ENCODE measurements at regions not wholly inside any gene's neighbourhood (a gene's known extent, or its start where the extent isn't known, plus 50 kb on each side); places are given as distances from the start of the nearest gene placed in this dataset.
A peak's percentile ranks its signal among the peaks of the same experiment; 100 is the strongest.
"Not testable (repeated sequence)": the region's sequence is repeated elsewhere in the genome, so short reads cannot be mapped to it uniquely, and the experiment has no call there.

DNA sequence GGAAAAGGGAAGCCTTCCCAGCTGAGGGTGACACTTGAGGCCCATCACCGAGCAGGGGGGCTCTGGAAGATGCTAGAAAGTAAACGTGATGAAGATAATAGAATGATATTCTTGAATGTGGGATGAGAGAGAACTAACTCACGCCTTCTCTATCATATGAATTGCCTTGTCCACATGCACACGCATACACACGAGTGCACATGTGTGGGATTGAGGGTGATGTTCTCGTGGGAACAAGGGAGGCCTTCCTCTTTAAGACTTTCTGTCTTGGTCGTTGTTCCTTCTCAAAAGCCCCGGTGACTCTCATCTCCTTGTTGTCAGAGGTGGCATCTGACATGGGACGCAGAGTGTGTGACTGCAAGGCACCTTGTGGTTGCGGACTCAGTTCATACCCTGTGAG is 436.9 kb downstream of the ZNF516 start:
- intact Hi-C loops (cut with micrococcal nuclease) = no loop called here
- no peak for ATAC-seq
- DNase-seq = no peak

- ATAC-seq = no peak
Measured at GRCh38 chr18:76057386-76057785, 437.7 kb downstream of the ZNF516 start.

DNA sequence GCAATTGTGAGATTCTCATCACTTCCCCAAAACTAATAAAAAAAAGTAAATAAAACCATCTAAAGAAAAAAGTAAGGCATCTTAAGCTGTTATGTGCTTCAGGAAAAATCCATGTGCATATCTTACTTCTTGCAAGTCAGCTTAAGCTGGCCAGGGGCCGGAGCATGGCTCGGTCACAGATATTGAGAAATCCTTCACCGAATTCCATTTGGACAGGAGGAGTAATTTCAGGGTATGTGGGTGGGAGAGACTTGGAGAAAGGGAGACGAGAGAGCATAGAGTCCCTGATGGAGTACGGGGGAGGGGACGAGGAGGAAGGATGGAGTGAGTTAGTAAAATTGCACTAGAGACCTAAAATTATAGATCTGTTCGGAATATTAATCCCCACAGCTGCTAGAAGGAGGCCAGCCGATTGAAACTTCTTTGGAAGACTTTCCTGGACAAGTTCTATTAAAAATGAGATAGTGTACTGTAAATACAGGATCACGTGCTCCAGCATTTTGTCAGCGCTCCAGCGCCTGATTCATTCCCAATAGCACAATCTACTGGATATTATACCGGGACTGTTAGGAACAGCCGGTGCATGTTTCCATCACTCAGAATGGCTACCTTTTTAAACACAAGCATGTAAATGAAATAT is 438.5 kb downstream of the ZNF516 start:
- intact Hi-C loops (cut with micrococcal nuclease) = no loop called here
- DNase-seq (peak; percentile 71), ATAC-seq (peak; percentile 88)

More at GRCh38 chr18:76057386-76057785, 437.7 kb downstream of the ZNF516 start:
- no peak for DNase-seq
- intact Hi-C loops (cut with micrococcal nuclease) = no loop called here

DNA sequence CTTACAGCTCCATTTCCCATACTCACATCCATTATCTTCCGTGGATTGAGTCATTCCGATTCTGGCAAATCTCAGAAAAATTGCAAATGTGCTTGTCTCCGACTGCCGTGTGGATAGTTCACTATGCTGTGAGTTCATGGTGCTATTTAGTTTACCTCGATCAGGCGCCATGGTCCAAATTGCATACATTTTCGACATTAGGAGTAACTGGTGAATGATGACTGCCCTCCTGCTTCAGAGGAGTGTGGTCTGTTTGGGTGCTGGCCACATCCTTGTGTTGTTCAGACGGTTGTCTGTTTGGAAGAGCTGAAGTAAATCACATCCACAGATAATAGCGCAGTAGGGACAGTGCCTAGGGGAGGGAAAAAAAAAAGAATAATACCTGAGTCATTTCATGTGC is 439.5 kb downstream of the ZNF516 start:
- intact Hi-C loops (cut with micrococcal nuclease) = no loop called here
- ATAC-seq (no peak), DNase-seq (no peak)

GRCh38 chr18:76055025-76055424 is 440.0 kb downstream of the ZNF516 start:
- ATAC-seq = no peak
- DNase-seq = no peak
- intact Hi-C loops (cut with micrococcal nuclease) = no loop called here

- no peak for ATAC-seq
- intact Hi-C loops (cut with micrococcal nuclease) = no loop called here
Measured at GRCh38 chr18:76054156-76054555, 440.9 kb downstream of the ZNF516 start.

DNA sequence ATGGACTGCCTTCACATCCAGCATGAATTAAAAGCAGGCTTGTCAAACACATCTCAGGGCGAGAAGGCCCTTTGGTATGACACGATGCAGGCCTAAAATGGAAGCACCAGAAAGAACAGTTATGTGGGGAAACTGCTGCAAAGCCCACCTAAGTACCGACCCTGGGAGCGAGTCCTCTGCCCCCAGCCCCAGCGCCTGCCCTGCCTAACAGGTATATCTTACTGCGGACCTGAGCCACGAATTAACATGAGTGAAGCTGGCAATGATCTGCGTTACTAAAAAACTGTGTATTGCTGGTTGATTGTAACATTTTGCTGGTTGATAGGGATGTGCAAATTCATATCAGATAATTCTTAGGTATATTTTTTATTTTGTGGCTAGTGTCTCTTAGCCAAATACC is 441.5 kb downstream of the ZNF516 start:
- intact Hi-C loops (cut with micrococcal nuclease) = no loop called here
- DNase-seq (no peak), ATAC-seq (no peak)

More at GRCh38 chr18:76054156-76054555, 440.9 kb downstream of the ZNF516 start:
- DNase-seq = no peak

GRCh38 chr18:76052227-76052595 is 442.8 kb downstream of the ZNF516 start:
- ATAC-seq = no peak
- intact Hi-C loops (cut with micrococcal nuclease) = no loop called here

DNA sequence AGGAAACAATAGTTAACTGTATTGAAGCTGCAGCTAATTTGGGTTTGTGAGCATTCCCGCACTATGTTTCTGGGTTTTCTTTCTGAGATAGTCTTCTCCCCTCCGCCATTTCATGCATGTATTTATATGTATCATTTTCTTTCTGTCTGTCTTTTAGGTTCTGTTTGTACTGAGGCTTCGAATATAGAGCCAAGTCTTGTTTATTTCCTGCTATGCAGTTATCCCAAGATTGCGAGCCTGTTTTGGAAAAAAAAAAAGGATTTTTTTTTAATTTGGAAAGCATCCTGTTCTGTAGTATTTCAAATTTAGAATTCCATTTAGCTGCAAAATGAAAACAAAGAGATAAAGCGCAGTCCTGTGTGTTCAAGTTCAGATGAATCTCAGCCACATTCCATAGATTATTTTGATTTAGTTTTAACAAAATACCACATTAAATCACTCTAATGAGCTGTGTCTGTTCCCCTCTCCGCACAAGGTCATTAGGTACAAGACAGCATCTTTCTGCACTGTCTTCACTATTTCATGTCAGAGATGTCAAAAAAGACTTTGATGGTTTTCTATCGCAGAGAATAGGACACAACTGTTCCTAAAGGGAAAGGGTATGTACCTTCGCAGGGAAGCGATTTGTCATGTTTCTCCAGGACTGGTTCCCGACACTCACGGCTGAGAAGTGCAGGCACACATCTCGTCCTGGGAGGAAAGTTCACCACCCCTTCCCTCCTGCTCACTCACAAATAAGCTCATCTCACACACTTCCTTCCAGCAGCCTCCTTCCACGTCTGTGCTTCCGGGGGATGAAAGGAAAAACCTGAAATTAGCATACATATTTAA is 443.4 kb downstream of the ZNF516 start:
- intact Hi-C loops (cut with micrococcal nuclease) = no loop called here
- DNase-seq (no peak), ATAC-seq (no peak)

More at GRCh38 chr18:76052227-76052595, 442.8 kb downstream of the ZNF516 start:
- no peak for DNase-seq

- DNase-seq (no peak), ATAC-seq (no peak)
- intact Hi-C loops (cut with micrococcal nuclease) = no loop called here
Measured at GRCh38 chr18:76046221-76046620, 448.8 kb downstream of the ZNF516 start.

DNA sequence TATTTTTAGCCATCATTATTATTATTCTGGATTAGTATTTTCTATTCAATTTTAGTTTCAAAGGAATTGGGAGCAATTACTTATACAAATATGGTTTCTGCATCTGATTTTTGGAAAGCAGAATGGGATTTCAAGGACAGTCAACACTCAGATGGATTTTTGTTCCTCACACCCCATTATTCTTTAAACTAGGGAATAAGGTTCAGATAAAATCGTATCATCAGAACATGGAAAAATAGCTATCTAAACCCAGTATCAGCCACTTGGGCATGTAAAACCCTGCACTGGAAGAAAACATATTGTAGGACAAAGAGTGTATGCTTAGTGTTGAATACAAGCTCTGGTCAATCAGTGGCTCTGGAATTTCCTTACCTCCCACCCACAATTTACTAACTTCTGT is 452.5 kb downstream of the ZNF516 start:
- DNase-seq = no peak
- ATAC-seq = no peak
- intact Hi-C loops (cut with micrococcal nuclease) = no loop called here

- no peak for DNase-seq
- no peak for ATAC-seq
- intact Hi-C loops (cut with micrococcal nuclease) = no loop called here
Measured at GRCh38 chr18:76018210-76018609, 476.8 kb downstream of the ZNF516 start.

GRCh38 chr18:76013057-76013456 is 482.0 kb downstream of the ZNF516 start:
- intact Hi-C loops (cut with micrococcal nuclease) = no loop called here
- ATAC-seq = no peak

DNA sequence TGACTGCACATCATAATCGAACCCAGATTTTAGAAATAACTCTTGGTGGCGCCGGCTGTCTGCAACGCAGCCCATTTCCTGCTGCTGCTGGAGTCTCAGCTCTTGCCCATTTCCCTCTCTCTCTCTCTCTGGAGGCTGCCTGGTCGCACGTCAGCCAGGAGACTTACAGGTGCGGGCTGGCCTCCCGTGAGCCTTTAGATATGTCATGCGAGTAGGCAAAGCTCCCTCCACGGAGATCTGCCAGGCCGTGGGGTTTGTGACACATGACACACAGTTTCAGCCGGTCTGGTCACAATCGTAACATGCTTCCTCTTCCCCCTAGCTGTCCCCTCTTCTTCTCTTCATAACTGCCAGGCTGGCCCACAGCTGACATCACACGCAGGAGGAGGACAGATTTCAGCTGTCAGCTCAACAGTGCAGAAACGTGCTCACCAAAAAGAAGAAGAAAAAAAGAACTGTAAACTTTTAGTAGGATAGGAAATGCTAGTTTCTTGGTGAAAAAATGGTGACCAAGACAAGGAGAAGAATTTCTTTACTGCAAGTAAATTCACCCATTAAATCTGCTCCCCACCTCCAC is 489.3 kb downstream of the ZNF516 start:
- intact Hi-C loops (cut with micrococcal nuclease) = no loop called here
- ATAC-seq (no peak), DNase-seq (no peak)

More at GRCh38 chr18:76013057-76013456, 482.0 kb downstream of the ZNF516 start:
- DNase-seq = no peak

DNA sequence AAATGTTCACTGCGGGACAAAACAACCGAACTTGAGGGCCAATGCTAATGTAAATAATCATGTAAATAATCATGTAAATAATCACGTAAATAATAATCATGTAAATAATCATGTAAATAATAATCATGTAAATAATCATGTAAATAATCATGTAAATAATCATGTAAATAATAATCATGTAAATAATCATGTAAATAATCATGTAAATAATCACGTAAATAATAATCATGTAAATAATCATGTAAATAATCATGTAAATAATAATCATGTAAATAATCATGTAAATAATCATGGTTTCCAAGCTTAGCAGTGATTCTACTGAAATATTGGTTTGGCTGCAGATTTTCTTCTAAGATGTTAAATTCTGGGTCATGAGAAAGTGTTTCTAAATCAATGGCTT is 507.1 kb downstream of the ZNF516 start:
- ATAC-seq; intact Hi-C loops (cut with micrococcal nuclease); DNase-seq: not testable (repeated sequence)

GRCh38 chr18:75984853-75985252 is 510.2 kb downstream of the ZNF516 start:
- intact Hi-C loops (cut with micrococcal nuclease) = no loop called here
- DNase-seq (no peak), ATAC-seq (peak; percentile 41)

DNA sequence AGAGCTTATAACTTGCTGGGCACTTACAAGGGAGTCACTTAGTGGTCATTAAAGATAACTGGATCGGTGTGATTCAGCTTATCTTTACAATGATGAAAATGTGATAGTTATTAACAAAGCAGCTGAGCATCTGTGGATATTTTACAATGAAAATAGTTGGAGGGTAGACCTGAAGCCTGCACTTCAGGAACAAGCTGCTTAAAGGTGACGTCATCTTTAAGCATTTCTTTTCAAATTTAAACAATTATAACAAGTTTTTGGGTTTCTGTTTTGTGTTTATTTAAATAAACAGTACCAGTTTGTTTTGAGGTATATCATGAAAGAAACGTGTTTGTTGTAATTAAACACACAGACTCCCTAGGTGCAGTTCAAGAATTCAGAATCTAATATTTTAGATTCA is 513.9 kb downstream of the ZNF516 start:
- DNase-seq (no peak), ATAC-seq (no peak)
- intact Hi-C loops (cut with micrococcal nuclease) = no loop called here

DNA sequence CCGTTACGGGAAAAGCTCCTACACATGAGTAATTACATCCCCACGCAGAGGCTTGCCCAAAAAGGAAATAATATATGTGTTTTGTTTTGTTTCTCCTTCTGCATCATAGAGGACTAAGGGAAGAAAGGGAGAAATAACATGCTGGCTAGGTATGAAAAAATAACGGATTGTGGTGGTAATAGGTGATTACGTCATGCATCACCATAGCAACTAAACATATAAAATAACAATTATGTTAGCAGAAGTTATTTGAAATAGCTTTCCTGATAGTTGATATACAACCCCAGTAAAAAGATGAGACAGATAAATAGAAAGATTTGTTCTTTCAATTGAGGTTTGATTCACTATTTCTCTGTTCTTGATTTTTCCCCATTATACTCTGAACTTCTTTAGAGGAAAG is 518.0 kb downstream of the ZNF516 start:
- DNase-seq (no peak), ATAC-seq (no peak)
- intact Hi-C loops (cut with micrococcal nuclease) = no loop called here

GRCh38 chr18:75970212-75970611 is 524.8 kb downstream of the ZNF516 start:
- ATAC-seq = no peak
- DNase-seq = no peak
- intact Hi-C loops (cut with micrococcal nuclease) = no loop called here

DNA sequence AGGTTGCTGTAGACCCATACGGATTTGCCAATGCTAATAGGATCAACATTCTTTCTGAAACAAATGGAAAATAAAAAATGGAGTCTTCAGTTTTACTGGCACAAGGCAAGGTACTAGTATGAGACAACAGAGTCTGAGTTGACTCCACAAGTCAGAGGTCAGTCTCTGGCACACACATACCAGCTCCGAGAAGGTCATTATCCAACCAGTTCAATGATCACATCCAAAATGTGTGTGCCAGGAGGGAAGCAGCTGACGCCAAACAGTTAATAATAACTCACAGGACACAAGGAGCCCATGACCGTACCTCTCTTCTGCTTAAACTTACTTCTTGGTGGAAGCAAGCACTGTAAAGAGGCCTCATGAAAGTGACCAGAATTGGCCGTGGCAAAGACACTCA is 528.6 kb downstream of the ZNF516 start:
- intact Hi-C loops (cut with micrococcal nuclease) = no loop called here
- DNase-seq (no peak), ATAC-seq (peak; percentile 85)

All from left ventricle myocardium superior (tissue), 1 donor.